ENCODE measurements at regions not wholly inside any gene's neighbourhood (a gene's known extent, or its start where the extent isn't known, plus 50 kb on each side); places are given as distances from the start of the nearest gene placed in this dataset.

GRCh38 chr2:65786765-65787164 lies 354.4 kb upstream of the SPRED2 start:
- Histone ChIP-seq H3K36me3 (no peaks in the 10 kb centered on the region), H3K27me3 (no peaks in the 10 kb centered on the region), H3K9me3 (no peaks in the 10 kb centered on the region), H3K27ac (no peak overlapping the region), H3K4me1 (no peaks in the 10 kb centered on the region), H3K4me3 (no peak overlapping the region)
- DNase-seq (ENCODE audit: low spot score) = no peak
- TF ChIP-seq CTCF (IDR thresholded peaks at IDR 0.05) = no peak

- H3K4me1 ChIP-seq = no peaks in the 10 kb centered on the region
- no peaks in the 10 kb centered on the region for H3K27me3 ChIP-seq
- no peaks in the 10 kb centered on the region for H3K9me3 ChIP-seq
- no peak overlapping the region for H3K27ac ChIP-seq
- no peak for DNase-seq (ENCODE audit: low spot score)
- H3K4me3 ChIP-seq = no peak overlapping the region
- H3K36me3 ChIP-seq = no peaks in the 10 kb centered on the region
- no peak for TF ChIP-seq CTCF (IDR thresholded peaks at IDR 0.05)
Measured at GRCh38 chr2:65786007-65786717, 353.8 kb upstream of the SPRED2 start.

GRCh38 chr2:65782996-65783650 lies 350.7 kb upstream of the SPRED2 start:
- Histone ChIP-seq H3K27ac (no peak overlapping the region), H3K36me3 (no peaks in the 10 kb centered on the region), H3K27me3 (no peaks in the 10 kb centered on the region), H3K4me3 (no peak overlapping the region), H3K9me3 (no peaks in the 10 kb centered on the region), H3K4me1 (no peaks in the 10 kb centered on the region)
- no peak for TF ChIP-seq CTCF (IDR thresholded peaks at IDR 0.05)
- no peak for DNase-seq (ENCODE audit: low spot score)

GRCh38 chr2:65782186-65782585 lies 349.8 kb upstream of the SPRED2 start:
- no peak for TF ChIP-seq CTCF (IDR thresholded peaks at IDR 0.05)
- Histone ChIP-seq H3K27ac (no peak overlapping the region), H3K9me3 (no peaks in the 10 kb centered on the region), H3K27me3 (no peaks in the 10 kb centered on the region), H3K36me3 (no peaks in the 10 kb centered on the region), H3K4me1 (no peaks in the 10 kb centered on the region), H3K4me3 (no peak overlapping the region)
- DNase-seq (ENCODE audit: low spot score) = no peak

- Histone ChIP-seq H3K4me3 (no peak overlapping the region), H3K27me3 (no peaks in the 10 kb centered on the region), H3K36me3 (no peaks in the 10 kb centered on the region), H3K9me3 (no peaks in the 10 kb centered on the region), H3K27ac (no peak overlapping the region), H3K4me1 (no peaks in the 10 kb centered on the region)
- DNase-seq (ENCODE audit: low spot score) = no peak
- no peak for TF ChIP-seq CTCF (IDR thresholded peaks at IDR 0.05)
Measured at GRCh38 chr2:65781756-65782155, 349.4 kb upstream of the SPRED2 start.

Measured in right atrium auricular region (tissue), 2 donors.